ENCODE measurements at regions not wholly inside any gene's neighbourhood (a gene's known extent, or its start where the extent isn't known, plus 50 kb on each side); places are given as distances from the start of the nearest gene placed in this dataset.

DNA sequence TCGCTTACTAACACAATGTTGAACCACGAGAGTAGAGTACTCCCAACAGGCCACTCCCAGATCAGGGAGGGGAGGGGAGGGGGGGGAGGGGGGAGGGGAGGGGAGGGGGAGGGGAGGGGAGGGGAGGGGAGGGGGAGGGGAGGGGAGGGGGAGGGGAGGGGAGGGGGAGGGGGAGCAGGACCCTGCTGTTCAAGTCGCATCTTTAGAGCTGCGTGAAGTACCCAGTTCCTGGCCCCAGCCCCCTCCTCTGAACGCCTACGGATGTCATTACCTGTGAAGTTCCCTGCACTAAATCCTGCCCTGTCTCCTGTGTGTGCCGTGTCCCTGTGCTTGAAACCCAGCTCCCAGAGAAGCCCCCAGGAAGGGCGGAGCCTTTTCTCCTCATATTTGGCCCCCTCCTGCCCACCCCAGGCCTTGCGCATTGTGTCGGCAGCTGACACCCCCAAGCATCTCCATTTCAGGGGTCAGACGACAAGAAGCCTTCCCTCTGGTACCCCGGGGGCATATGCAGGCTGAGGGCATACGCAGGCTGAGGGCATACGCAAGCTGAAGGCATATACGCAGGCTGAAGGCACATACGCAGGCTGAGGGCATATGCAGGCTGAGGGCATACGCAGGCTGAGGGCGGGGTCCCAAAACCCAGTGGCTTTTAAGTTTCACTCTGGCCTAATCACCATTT lies 330.2 kb downstream of the C16orf95 start:
- FAIRE-seq = no peak
- no peaks in the 10 kb centered on the region for H3K9me3 ChIP-seq (ENCODE audit: control insufficient read depth in 2 of 2, insufficient read depth in 1 of 2, low read depth in 1 of 2, low read length in 1 of 2)
- H3K27me3 ChIP-seq (ENCODE audit: control insufficient read depth in 3 of 3, insufficient read depth in 3 of 3, low read length in 3 of 3) = no peaks in the 10 kb centered on the region
- no peaks in the 10 kb centered on the region for H3K36me3 ChIP-seq (ENCODE audit: control insufficient read depth in 3 of 3, insufficient read depth in 2 of 3, low read depth in 1 of 3, low read length in 3 of 3)
- no peak overlapping the region for H3K4me3 ChIP-seq (ENCODE audit: low read depth in 1 of 3, low read length in 3 of 3)
- H3K4me1 ChIP-seq (ENCODE audit: control insufficient read depth in 3 of 3, insufficient read depth in 2 of 3, low read depth in 1 of 3, low read length in 2 of 3) = no peaks in the 10 kb centered on the region
- WGBS, 3 donors = 80 to 87% (median 86%) methylated on average over 14 to 18 of the region's 18 CpGs
- no peak for DNase-seq
- H3K27ac ChIP-seq (ENCODE audit: low read depth in 1 of 3, low read length in 2 of 3) = no peak overlapping the region

DNA sequence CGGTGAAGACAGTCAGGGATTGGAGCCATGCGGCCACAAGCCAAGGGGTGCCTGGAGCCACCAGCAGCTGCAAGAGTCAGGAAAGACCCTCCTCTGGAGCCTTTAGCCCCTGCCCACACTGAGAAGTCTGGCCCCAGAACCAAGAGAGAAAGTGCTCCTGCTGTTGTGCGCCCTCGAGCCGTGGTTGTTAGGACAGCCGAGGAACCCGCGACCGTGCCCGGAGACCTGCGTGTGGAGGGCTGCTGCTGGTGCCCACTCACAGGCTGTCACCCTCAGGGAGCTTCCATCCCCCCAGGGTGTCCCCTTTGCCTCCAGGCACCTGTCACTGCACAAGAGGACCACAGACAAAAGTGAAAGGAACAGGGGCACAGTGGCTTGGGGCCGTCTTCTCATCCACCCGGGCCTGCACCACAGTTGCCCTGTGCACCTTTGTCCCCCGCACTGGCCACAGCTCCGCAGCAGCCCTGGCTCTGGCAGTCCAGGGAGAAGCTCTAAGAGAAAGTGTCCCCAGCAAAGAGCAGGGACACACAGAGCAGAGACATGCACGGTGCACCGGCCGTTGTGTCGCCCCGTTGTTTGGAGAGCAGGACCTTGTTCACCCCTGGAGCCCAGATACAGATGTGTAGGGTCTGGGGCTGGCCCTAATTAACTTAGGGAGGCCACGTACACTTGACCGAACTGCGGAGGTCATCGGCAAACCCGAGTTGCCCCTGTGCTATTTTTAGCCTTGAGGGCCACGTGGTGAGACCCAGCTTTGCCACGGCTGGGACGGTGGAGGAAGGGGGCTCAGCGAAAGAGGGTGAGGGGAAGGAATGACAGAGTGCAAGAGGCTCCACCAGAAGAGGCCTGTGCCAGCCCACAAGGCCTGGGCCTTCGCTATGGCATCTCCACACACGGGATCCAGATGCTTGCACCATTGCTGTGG lies 329.2 kb downstream of the C16orf95 start:
- Histone ChIP-seq H3K27me3 (ENCODE audit: control insufficient read depth in 3 of 3, insufficient read depth in 3 of 3, low read length in 3 of 3) (no peaks in the 10 kb centered on the region), H3K4me1 (ENCODE audit: control insufficient read depth in 3 of 3, insufficient read depth in 2 of 3, low read depth in 1 of 3, low read length in 2 of 3) (no peaks in the 10 kb centered on the region), H3K27ac (ENCODE audit: low read depth in 1 of 3, low read length in 2 of 3) (no peak overlapping the region), H3K36me3 (ENCODE audit: control insufficient read depth in 3 of 3, insufficient read depth in 2 of 3, low read depth in 1 of 3, low read length in 3 of 3) (no peaks in the 10 kb centered on the region), H3K9me3 (ENCODE audit: control insufficient read depth in 2 of 2, insufficient read depth in 1 of 2, low read depth in 1 of 2, low read length in 1 of 2) (no peaks in the 10 kb centered on the region), H3K4me3 (ENCODE audit: low read depth in 1 of 3, low read length in 3 of 3) (no peak overlapping the region)
- no peak for FAIRE-seq
- DNase-seq = no peak
- WGBS, 3 donors = 77 to 85% (median 85%) methylated on average over 31 of the region's 31 CpGs

DNA sequence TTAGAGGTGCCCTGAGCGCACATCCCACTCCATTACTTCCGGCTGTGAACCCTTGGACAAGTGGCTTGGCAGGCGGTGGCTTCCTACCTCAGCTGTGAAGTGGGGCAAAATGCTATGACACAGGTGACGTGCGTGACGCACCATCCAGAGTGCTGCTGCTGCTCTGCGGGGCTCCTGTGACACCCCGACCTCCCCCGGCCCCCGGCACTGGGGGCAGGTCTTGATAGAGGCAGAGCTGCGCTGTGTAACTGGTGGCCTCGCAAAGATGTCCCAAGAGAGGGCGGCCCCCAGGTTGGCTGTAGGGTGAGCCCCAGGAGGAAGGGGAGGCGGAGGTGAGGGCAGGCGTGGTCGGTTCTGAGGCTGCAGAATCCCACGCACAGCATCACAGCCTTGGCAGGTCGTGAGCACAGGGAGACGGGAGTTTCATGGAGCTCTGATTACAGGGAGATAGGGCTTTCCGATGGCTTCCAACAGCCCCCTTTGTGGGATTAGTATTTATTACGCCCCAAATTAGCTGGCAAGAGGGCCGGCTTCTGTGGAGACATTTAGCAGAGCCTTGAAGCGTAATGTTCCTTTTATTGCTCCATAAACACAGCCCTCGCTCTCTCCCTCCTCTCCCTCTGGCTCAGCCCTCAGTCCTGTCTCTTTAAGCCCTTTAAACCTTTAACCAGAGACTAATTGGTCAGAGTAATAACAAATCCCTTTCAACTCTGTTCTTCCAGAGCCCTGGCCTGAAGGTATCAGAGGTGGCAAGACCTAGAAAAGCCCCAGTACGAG lies 328.1 kb downstream of the C16orf95 start:
- Histone ChIP-seq H3K4me1 (ENCODE audit: control insufficient read depth in 3 of 3, insufficient read depth in 2 of 3, low read depth in 1 of 3, low read length in 2 of 3) (no peaks in the 10 kb centered on the region), H3K27ac (ENCODE audit: low read depth in 1 of 3, low read length in 2 of 3) (no peak overlapping the region), H3K36me3 (ENCODE audit: control insufficient read depth in 3 of 3, insufficient read depth in 2 of 3, low read depth in 1 of 3, low read length in 3 of 3) (no peaks in the 10 kb centered on the region), H3K9me3 (ENCODE audit: control insufficient read depth in 2 of 2, insufficient read depth in 1 of 2, low read depth in 1 of 2, low read length in 1 of 2) (no peaks in the 10 kb centered on the region), H3K4me3 (ENCODE audit: low read depth in 1 of 3, low read length in 3 of 3) (no peak overlapping the region), H3K27me3 (ENCODE audit: control insufficient read depth in 3 of 3, insufficient read depth in 3 of 3, low read length in 3 of 3) (peaks cover 0 to 3% (median 0%) of the 10 kb centered on the region in 3 donors)
- WGBS, 3 donors = 55 to 74% (median 67%) methylated on average over 21 to 25 of the region's 25 CpGs
- DNase-seq = peak in 1 of 2 donors; percentile 8
- FAIRE-seq = no peak

DNA sequence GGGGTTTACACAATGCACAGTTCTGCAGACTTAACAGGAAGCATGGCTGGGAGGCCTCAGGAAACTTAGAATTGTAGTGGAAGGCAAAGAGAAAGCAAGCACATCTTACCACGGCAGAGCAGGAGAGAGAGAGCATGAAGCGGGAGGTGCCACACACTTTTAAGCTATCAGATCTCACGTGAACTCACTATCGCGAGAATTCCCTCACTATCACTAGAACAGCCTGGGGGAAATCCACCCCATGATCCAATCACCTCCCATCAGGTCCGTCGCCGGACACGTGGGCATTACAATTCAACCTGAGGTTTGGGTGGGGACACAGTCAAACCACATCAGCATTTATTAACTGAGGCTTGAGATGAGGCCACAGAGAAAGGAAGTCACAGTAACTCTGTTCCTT lies 326.7 kb downstream of the C16orf95 start:
- Histone ChIP-seq H3K4me1 (ENCODE audit: control insufficient read depth in 3 of 3, insufficient read depth in 2 of 3, low read depth in 1 of 3, low read length in 2 of 3) (no peaks in the 10 kb centered on the region), H3K27me3 (ENCODE audit: control insufficient read depth in 3 of 3, insufficient read depth in 3 of 3, low read length in 3 of 3) (peaks cover 0 to 6% (median 5%) of the 10 kb centered on the region in 3 donors), H3K27ac (ENCODE audit: low read depth in 1 of 3, low read length in 2 of 3) (no peak overlapping the region), H3K36me3 (ENCODE audit: control insufficient read depth in 3 of 3, insufficient read depth in 2 of 3, low read depth in 1 of 3, low read length in 3 of 3) (no peaks in the 10 kb centered on the region), H3K4me3 (ENCODE audit: low read depth in 1 of 3, low read length in 3 of 3) (no peak overlapping the region), H3K9me3 (ENCODE audit: control insufficient read depth in 2 of 2, insufficient read depth in 1 of 2, low read depth in 1 of 2, low read length in 1 of 2) (no peaks in the 10 kb centered on the region)
- DNase-seq (no peak), FAIRE-seq (no peak)
- WGBS, 3 donors = 28 to 44% (median 32%) methylated on average over 9 of the region's 9 CpGs

DNA sequence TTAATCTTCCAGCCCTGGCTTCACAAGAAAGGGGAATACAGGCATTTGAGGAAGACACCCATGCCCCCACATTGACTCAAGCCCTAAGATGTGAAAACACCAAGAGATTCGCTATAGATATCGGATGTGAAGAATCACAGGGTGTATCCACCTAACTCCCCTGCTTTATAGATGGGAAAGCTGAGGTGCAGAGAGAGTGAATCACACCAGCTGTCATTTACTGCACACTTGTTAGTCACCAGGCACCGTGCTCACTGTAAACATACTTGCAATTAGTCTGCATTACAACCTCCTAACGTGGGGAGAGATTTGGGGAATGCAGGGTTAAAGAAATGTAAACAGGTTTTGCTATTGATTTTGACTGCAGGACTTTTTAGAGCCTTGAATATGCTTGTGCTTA lies 325.5 kb downstream of the C16orf95 start:
- H3K4me3 ChIP-seq (ENCODE audit: low read depth in 1 of 3, low read length in 3 of 3) = no peak overlapping the region
- H3K27me3 ChIP-seq (ENCODE audit: control insufficient read depth in 3 of 3, insufficient read depth in 3 of 3, low read length in 3 of 3) = peaks cover 0 to 7% (median 6%) of the 10 kb centered on the region in 3 donors
- DNase-seq (no peak), FAIRE-seq (no peak)
- H3K4me1 ChIP-seq (ENCODE audit: control insufficient read depth in 3 of 3, insufficient read depth in 2 of 3, low read depth in 1 of 3, low read length in 2 of 3) = no peaks in the 10 kb centered on the region
- no peak overlapping the region for H3K27ac ChIP-seq (ENCODE audit: low read depth in 1 of 3, low read length in 2 of 3)
- 47 to 57% (median 53%) methylated on average over 4 of the region's 4 CpGs for WGBS, 3 donors
- H3K36me3 ChIP-seq (ENCODE audit: control insufficient read depth in 3 of 3, insufficient read depth in 2 of 3, low read depth in 1 of 3, low read length in 3 of 3) = no peaks in the 10 kb centered on the region
- H3K9me3 ChIP-seq (ENCODE audit: control insufficient read depth in 2 of 2, insufficient read depth in 1 of 2, low read depth in 1 of 2, low read length in 1 of 2) = no peaks in the 10 kb centered on the region

DNA sequence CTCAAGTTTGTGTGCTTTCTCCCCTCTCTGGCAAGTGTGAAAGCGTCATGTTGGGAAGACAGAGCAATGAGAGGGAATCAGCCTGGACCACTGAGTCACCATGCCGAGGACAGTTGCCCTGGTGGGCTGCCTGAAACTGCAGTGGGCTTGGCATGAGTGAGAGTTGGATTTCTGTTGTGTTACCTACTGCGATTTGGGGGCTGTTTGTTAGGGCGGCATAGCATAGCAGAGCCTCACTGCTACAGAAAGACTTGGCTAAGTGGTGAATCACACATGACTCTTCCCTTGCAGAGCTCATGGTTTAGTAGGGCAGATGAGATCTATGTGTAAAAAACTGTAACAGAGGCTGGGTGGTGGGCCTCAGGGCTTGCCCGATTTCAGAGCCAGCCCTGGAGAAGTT lies 324.6 kb downstream of the C16orf95 start:
- no peak overlapping the region for H3K4me3 ChIP-seq (ENCODE audit: low read depth in 1 of 3, low read length in 3 of 3)
- FAIRE-seq (no peak), DNase-seq (no peak)
- no peak overlapping the region for H3K27ac ChIP-seq (ENCODE audit: low read depth in 1 of 3, low read length in 2 of 3)
- H3K36me3 ChIP-seq (ENCODE audit: control insufficient read depth in 3 of 3, insufficient read depth in 2 of 3, low read depth in 1 of 3, low read length in 3 of 3) = no peaks in the 10 kb centered on the region
- no peaks in the 10 kb centered on the region for H3K4me1 ChIP-seq (ENCODE audit: control insufficient read depth in 3 of 3, insufficient read depth in 2 of 3, low read depth in 1 of 3, low read length in 2 of 3)
- H3K9me3 ChIP-seq (ENCODE audit: control insufficient read depth in 2 of 2, insufficient read depth in 1 of 2, low read depth in 1 of 2, low read length in 1 of 2) = no peaks in the 10 kb centered on the region
- WGBS, 3 donors = 81 to 92% (median 86%) methylated on average over 5 of the region's 5 CpGs
- H3K27me3 ChIP-seq (ENCODE audit: control insufficient read depth in 3 of 3, insufficient read depth in 3 of 3, low read length in 3 of 3) = peaks cover 0 to 7% (median 6%) of the 10 kb centered on the region in 3 donors

DNA sequence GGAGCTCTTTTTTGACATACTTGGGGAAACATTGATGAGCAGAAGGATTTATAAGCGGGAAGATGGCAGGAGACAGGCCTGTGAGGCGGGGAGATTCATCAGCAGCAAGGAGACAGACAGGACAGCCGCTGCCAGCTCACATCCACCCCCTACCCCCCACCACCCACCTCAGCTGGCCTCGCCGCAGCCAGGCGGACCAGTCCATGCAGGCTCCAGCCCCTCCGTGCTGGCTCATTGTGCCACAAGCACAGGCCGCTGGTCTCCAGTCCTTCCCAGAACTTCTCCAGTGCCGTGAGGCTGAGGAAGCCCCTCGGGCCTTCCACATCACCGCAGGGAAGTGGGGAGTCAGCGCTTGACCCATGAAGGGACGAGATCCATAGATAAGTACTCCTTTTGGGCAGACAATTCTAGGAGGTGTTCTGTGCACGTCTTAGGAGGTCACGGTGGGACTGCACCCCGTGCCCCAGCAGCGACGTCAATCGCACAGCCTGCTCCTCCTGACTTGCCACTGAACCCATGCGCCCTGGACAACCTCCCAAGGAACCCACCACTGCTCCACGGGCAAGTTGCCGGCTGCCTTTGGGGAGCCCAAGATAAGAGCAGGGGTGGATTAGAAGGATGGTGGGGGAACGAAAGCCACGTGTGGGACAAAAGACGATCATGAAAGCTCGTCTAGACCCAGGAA lies 323.6 kb downstream of the C16orf95 start:
- Histone ChIP-seq H3K4me1 (ENCODE audit: control insufficient read depth in 3 of 3, insufficient read depth in 2 of 3, low read depth in 1 of 3, low read length in 2 of 3) (no peaks in the 10 kb centered on the region), H3K27ac (ENCODE audit: low read depth in 1 of 3, low read length in 2 of 3) (no peak overlapping the region), H3K9me3 (ENCODE audit: control insufficient read depth in 2 of 2, insufficient read depth in 1 of 2, low read depth in 1 of 2, low read length in 1 of 2) (no peaks in the 10 kb centered on the region), H3K27me3 (ENCODE audit: control insufficient read depth in 3 of 3, insufficient read depth in 3 of 3, low read length in 3 of 3) (peaks cover 0 to 7% (median 6%) of the 10 kb centered on the region in 3 donors), H3K36me3 (ENCODE audit: control insufficient read depth in 3 of 3, insufficient read depth in 2 of 3, low read depth in 1 of 3, low read length in 3 of 3) (no peaks in the 10 kb centered on the region), H3K4me3 (ENCODE audit: low read depth in 1 of 3, low read length in 3 of 3) (no peak overlapping the region)
- DNase-seq (no peak), FAIRE-seq (no peak)
- WGBS, 3 donors = 86 to 88% (median 87%) methylated on average over 26 of the region's 26 CpGs

DNA sequence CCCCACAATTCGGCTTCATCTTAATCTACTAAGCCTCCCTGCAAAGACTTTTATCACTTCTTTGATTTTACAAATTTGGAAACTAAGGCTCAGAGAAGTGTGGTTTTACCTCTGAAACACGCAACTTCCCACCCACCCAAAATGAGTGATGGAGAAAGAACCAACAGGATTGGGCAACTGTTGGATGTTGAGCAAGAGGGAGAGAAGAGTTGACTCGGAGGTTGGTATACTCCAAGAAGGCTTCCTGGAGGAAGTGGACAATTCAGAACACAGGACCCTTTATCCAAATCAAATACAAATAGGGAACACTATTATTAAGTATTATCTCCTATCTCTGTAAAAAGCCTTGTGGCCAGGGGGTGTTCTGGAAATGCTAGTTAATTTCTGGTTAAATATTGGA lies 323.0 kb downstream of the C16orf95 start:
- Histone ChIP-seq H3K9me3 (ENCODE audit: control insufficient read depth in 2 of 2, insufficient read depth in 1 of 2, low read depth in 1 of 2, low read length in 1 of 2) (no peaks in the 10 kb centered on the region), H3K4me3 (ENCODE audit: low read depth in 1 of 3, low read length in 3 of 3) (no peak overlapping the region), H3K27ac (ENCODE audit: low read depth in 1 of 3, low read length in 2 of 3) (no peak overlapping the region), H3K36me3 (ENCODE audit: control insufficient read depth in 3 of 3, insufficient read depth in 2 of 3, low read depth in 1 of 3, low read length in 3 of 3) (no peaks in the 10 kb centered on the region), H3K4me1 (ENCODE audit: control insufficient read depth in 3 of 3, insufficient read depth in 2 of 3, low read depth in 1 of 3, low read length in 2 of 3) (no peaks in the 10 kb centered on the region), H3K27me3 (ENCODE audit: control insufficient read depth in 3 of 3, insufficient read depth in 3 of 3, low read length in 3 of 3) (peaks cover 0 to 7% (median 6%) of the 10 kb centered on the region in 3 donors)
- DNase-seq (no peak), FAIRE-seq (no peak)
- 65 to 75% (median 68%) methylated on average over 3 of the region's 3 CpGs for WGBS, 3 donors

Measured in small intestine (tissue), 7 donors.